Testis (tissue), 2 donors: ENCODE measurements at regions not wholly inside any gene's neighbourhood (a gene's known extent, or its start where the extent isn't known, plus 50 kb on each side); places are given as distances from the start of the nearest gene placed in this dataset.

ENCODE experiments used
- DNase-seq: peaks from one replicate; pipeline ENCODE4 v3.0.0-alpha.2; 2019
- H3K27ac ChIP-seq, 2 donors: fragments of 200-600 bp; sonication (generic); one replicate each; pipeline ENCODE4 v1.5.1; 2019
- H3K27me3 ChIP-seq: fragments of 200-600 bp; sonication (generic); one replicate; pipeline ENCODE4 v1.5.1; 2019
- H3K36me3 ChIP-seq: fragments of 200-600 bp; sonication (generic); one replicate; pipeline ENCODE4 v1.5.1; 2017; ENCODE audit warnings: low read depth; ENCODE audit errors: missing control alignments
- H3K4me1 ChIP-seq: fragments of 200-600 bp; sonication (generic); one replicate; pipeline ENCODE4 v1.5.1; 2019
- H3K4me3 ChIP-seq, 2 donors: fragments of 200-600 bp; sonication (generic); one replicate each; pipeline ENCODE4 v1.5.1; 2017 to 2019
- H3K9me3 ChIP-seq: fragments of 200-600 bp; sonication (generic); one replicate; pipeline ENCODE4 v1.5.1; 2017
- POLR2A ChIP-seq: fragments of 450-650 bp; IDR thresholded peaks from one replicate; pipeline ENCODE4 v1.6.1; 2017; ENCODE audit warnings: antibody characterized with exemption, mild to moderate bottlenecking, moderate library complexity
- WGBS, 2 donors: methylation state at CpG; one replicate each; pipeline ENCODE4 v1.1.5; 2018; 5-methylcytosine and 5-hydroxymethylcytosine counted together
- intact Hi-C: fragments of 100-400 bp; cut with DNase I; formaldehyde crosslinking; loops from one replicate; pipeline ENCODE4 v1.15.1; 2023; ENCODE audit warnings: low total_unique reads
- TF ChIP-seq, protein P1 (sequence below), 3 experiments: fragments of 450-650 bp in 2 of 3; fragments of 200-600 bp in 1 of 3; sonication (generic) in 1 of 3; IDR thresholded peaks; one replicate each; pipeline ENCODE4 v1.5.1; 2016 to 2019; ENCODE audit warnings: antibody characterized with exemption in 3 of 3, mild to moderate bottlenecking in 2 of 3, moderate library complexity in 1 of 3

DNA sequence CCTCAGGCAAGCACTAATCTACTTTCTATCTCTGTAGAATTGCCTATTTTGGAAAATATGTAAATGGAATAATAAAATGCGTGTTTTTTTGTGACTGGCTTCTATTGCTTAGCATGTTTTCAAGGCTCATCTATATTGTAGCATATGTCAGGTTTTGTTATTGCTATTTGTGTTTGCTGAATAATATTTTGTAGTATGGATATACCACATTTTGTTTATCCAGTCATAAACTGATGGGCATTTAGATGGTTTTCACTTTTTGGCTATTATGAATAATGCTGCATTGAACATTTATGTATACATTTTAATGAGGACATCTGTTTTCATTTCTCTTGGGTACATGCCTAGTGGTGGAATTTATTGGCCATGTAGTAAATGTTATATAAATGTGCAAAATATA, 183.3 kb upstream of the ZP4 start:
- Histone ChIP-seq H3K36me3 (no peaks in the 10 kb centered on the region), H3K27me3 (no peaks in the 10 kb centered on the region), H3K9me3 (no peaks in the 10 kb centered on the region), H3K4me3 (no peak overlapping the region), H3K4me1 (no peaks in the 10 kb centered on the region), H3K27ac (no peak overlapping the region)
- TF ChIP-seq, protein P1, sequence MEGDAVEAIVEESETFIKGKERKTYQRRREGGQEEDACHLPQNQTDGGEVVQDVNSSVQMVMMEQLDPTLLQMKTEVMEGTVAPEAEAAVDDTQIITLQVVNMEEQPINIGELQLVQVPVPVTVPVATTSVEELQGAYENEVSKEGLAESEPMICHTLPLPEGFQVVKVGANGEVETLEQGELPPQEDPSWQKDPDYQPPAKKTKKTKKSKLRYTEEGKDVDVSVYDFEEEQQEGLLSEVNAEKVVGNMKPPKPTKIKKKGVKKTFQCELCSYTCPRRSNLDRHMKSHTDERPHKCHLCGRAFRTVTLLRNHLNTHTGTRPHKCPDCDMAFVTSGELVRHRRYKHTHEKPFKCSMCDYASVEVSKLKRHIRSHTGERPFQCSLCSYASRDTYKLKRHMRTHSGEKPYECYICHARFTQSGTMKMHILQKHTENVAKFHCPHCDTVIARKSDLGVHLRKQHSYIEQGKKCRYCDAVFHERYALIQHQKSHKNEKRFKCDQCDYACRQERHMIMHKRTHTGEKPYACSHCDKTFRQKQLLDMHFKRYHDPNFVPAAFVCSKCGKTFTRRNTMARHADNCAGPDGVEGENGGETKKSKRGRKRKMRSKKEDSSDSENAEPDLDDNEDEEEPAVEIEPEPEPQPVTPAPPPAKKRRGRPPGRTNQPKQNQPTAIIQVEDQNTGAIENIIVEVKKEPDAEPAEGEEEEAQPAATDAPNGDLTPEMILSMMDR (IDR thresholded peaks at IDR 0.05): no peak
- TF ChIP-seq POLR2A: no peak
- WGBS, 2 donors: 84 to 87% methylated on average over 1 of the region's 1 CpG
- no peak for DNase-seq
- intact Hi-C loops: no loop called here

DNA sequence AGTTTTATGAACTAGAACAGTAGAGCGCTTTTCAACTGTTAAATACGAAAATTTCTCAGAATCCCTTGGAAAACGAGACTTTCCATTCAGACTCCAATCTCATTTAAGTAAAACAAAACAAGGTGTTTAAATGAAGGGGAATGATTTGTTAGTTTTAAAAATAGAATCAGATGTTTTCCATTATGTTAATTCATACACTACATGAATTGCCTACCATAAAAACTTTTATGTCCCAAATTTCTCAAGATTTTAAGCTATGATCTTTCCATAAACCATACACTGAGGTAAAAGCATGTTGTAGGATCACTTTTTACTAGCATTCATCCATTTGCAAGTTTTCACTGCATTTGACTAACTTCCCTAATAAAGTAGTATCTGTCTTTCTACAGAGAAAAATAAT, 180.3 kb upstream of the ZP4 start:
- WGBS, 2 donors: 89 to 93% methylated on average over 3 of the region's 3 CpGs
- DNase-seq: no peak
- Histone ChIP-seq H3K27me3 (no peaks in the 10 kb centered on the region), H3K4me3 (no peak overlapping the region), H3K36me3 (no peaks in the 10 kb centered on the region), H3K9me3 (no peaks in the 10 kb centered on the region), H3K27ac (no peak overlapping the region), H3K4me1 (no peaks in the 10 kb centered on the region)
- no peak for TF ChIP-seq POLR2A
- TF ChIP-seq, protein P1 (IDR thresholded peaks at IDR 0.05): no peak
- intact Hi-C loops: no loop called here

DNA sequence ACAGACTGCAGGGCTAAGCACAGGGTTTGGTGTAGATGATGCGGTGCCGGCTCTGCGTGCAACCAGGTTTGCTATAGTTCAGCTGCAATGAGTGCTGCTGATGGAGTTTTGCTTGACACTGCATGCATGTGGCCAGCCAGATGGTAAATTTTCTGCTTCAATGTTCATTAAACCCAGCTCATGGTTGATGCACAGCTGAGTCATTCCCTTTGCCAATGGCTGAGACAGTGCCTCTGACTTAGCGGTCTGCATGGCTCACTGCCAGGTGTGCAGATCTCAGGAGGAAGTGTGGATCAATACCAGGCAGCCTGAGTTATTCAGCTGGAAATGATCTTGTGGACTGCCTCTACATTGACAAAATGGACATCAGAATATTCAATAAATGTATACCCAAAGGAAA, 172.7 kb upstream of the ZP4 start:
- H3K9me3 ChIP-seq: no peaks in the 10 kb centered on the region
- H3K27ac ChIP-seq: no peak overlapping the region
- TF ChIP-seq POLR2A: no peak
- TF ChIP-seq, protein P1 (IDR thresholded peaks at IDR 0.05): no peak
- no peaks in the 10 kb centered on the region for H3K27me3 ChIP-seq
- WGBS, 2 donors: 87 to 90% methylated on average over 4 of the region's 4 CpGs
- H3K36me3 ChIP-seq: no peaks in the 10 kb centered on the region
- no peak overlapping the region for H3K4me3 ChIP-seq
- peaks cover 3% of the 10 kb centered on the region for H3K4me1 ChIP-seq
- intact Hi-C loops: no loop called here
- DNase-seq: no peak

DNA sequence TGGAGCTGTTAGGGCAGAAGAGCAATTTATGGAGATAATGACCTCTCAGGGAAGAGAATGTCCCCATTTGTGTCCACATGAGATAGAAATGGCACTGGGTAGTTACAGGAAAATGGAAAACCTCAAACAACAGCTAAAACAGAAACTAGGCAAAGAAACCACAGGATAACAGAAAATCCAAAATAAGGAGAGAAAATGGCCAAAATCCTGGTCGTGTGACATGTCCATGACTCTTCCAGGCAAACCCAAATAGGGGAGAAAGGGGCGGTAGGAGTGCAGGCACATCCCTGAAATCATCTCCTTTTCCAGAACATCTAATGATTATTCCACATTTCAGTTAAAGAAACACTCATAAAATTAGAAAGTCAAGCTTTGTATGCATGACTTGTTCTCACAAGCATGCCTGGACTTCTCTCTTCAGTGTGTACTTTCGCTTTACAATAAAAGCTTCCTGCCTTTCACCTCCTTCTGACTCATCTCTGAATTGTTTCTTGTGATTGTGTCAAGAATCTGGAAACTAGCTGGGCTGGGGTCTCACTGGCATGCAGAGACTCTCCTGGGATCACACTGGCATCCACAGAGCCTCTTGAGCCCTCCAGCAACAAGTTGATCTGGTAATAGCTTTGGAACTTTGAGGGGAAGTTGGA, 171.4 kb upstream of the ZP4 start:
- intact Hi-C loops: no loop called here
- no peak overlapping the region for H3K27ac ChIP-seq

More for the DNA sequence above, 171.4 kb upstream of the ZP4 start:
- WGBS, 2 donors: 85 to 86% methylated on average over 3 of the region's 3 CpGs
- Histone ChIP-seq H3K4me3 (no peak overlapping the region), H3K36me3 (no peaks in the 10 kb centered on the region), H3K27me3 (no peaks in the 10 kb centered on the region), H3K4me1 (peaks cover 3% of the 10 kb centered on the region), H3K9me3 (no peaks in the 10 kb centered on the region)
- no peak for DNase-seq
- TF ChIP-seq POLR2A: no peak
- TF ChIP-seq, protein P1 (IDR thresholded peaks at IDR 0.05): no peak
